ENCODE measurements at regions not wholly inside any gene's neighbourhood (a gene's known extent, or its start where the extent isn't known, plus 50 kb on each side); places are given as distances from the start of the nearest gene placed in this dataset.

- H3K36me3 ChIP-seq (ENCODE audit: control insufficient read depth in 2 of 2, extremely low read depth in 1 of 2, insufficient read depth in 2 of 2, low read length in 2 of 2), result no peaks in the 10 kb centered on the region
- no peak for TF ChIP-seq POLR2A (IDR thresholded peaks at IDR 0.05; ENCODE audit: low read depth, low read length)
- no peak for TF ChIP-seq JUN (IDR thresholded peaks at IDR 0.05; ENCODE audit: borderline replicate concordance, insufficient read depth, insufficient read length, low read depth)
- TF ChIP-seq CTCF (IDR thresholded peaks at IDR 0.05; ENCODE audit: extremely low read depth in 1 of 2, insufficient read depth in 1 of 2, low read depth in 1 of 2, low read length in 2 of 2), result no peak
- TF ChIP-seq FOS (IDR thresholded peaks at IDR 0.05; ENCODE audit: borderline replicate concordance, insufficient read depth, low read length), result no peak
- no peak for TF ChIP-seq POLR2AphosphoS5 (IDR thresholded peaks at IDR 0.05; ENCODE audit: insufficient read depth, low read depth, low read length)
- no peak for TF ChIP-seq GATA2 (IDR thresholded peaks at IDR 0.05; ENCODE audit: insufficient read depth, insufficient read length, low read depth, low read length)
- TF ChIP-seq MAX (IDR thresholded peaks at IDR 0.05; ENCODE audit: insufficient read depth, insufficient read length), result no peak
- no peak for TF ChIP-seq MYC (IDR thresholded peaks at IDR 0.05; ENCODE audit: low read depth, low read length)
- no peak for TF ChIP-seq EZH2 (IDR thresholded peaks at IDR 0.05; ENCODE audit: borderline replicate concordance, low read depth, low read length, severe bottlenecking)
- H3K4me2 ChIP-seq (ENCODE audit: insufficient read depth, low read length), result no peak overlapping the region
- no peaks in the 10 kb centered on the region for H3K4me1 ChIP-seq (ENCODE audit: control insufficient read depth, extremely low read depth, insufficient read depth, low read length)
- H3K27me3 ChIP-seq (ENCODE audit: control insufficient read depth in 2 of 2, insufficient read depth in 2 of 2, low read length in 2 of 2), result no peaks in the 10 kb centered on the region
- no peak overlapping the region for H3K9ac ChIP-seq (replicated peaks; ENCODE audit: extremely low read depth, insufficient read depth, low read length)
- no peaks in the 10 kb centered on the region for H3K9me3 ChIP-seq (replicated peaks; ENCODE audit: control insufficient read depth, insufficient read depth, low read length)
- dilution Hi-C loops (cut with MboI; ENCODE audit: extremely low pct_ligation_motif_present, low sequenced_read_pairs) (no loop called here), intact Hi-C loops (cut with micrococcal nuclease) (no loop called here)
- FAIRE-seq, result no peak
- no peaks in the 10 kb centered on the region for H3K79me2 ChIP-seq (ENCODE audit: control insufficient read depth, insufficient read depth, low read length)
- no TSS peak for BruUV-seq (replicated peaks)
- H3K4me3 ChIP-seq (replicated peaks in 1 of 3; ENCODE audit: insufficient read depth in 1 of 3, low read depth in 1 of 3, low read length in 3 of 3), result no peak overlapping the region
- ChIA-PET POLR2A (no interaction called here), CTCF (no interaction called here)
- no peaks in the 10 kb centered on the region for H3K9me1 ChIP-seq (replicated peaks; ENCODE audit: control insufficient read depth, extremely low read depth, insufficient read depth, low read length)
- no peak overlapping the region for H3K27ac ChIP-seq (ENCODE audit: insufficient read depth, low read depth, low read length)
- H4K20me1 ChIP-seq (replicated peaks; ENCODE audit: control insufficient read depth, extremely low read depth, insufficient read depth, low read length), result no peaks in the 10 kb centered on the region
- no peak overlapping the region for H2AFZ ChIP-seq (ENCODE audit: low read depth, low read length)
- no peak for DNase-seq (ENCODE audit: low read depth, low spot score)
Observed at GRCh38 chr4:57993944-57994343, 883.8 kb upstream of the IGFBP7 start.

All from endothelial cell of umbilical vein (primary cell).